ENCODE measurements at regions not wholly inside any gene's neighbourhood (a gene's known extent, or its start where the extent isn't known, plus 50 kb on each side); places are given as distances from the start of the nearest gene placed in this dataset.

- Histone ChIP-seq H3K4ac (ENCODE audit: low read depth in 1 of 2, low read length in 2 of 2) (no peak overlapping the region), H3K9me3 (ENCODE audit: control insufficient read depth, low read length) (no peaks in the 10 kb centered on the region)
- 46% methylated on average over 2 of the region's 2 CpGs for WGBS
Observed at GRCh38 chr2:185318271-185318724, 420.3 kb upstream of the FSIP2 start.

GRCh38 chr2:185335879-185336278 is 402.7 kb upstream of the FSIP2 start:
- Histone ChIP-seq H3K4ac (ENCODE audit: low read depth in 1 of 2, low read length in 2 of 2) (no peak overlapping the region), H4K91ac (ENCODE audit: low read length) (no peak overlapping the region), H3K9me3 (ENCODE audit: control insufficient read depth, low read length) (peaks cover 7% of the 10 kb centered on the region), H3K14ac (ENCODE audit: low read length in 2 of 2) (no peak overlapping the region), H2BK12ac (ENCODE audit: low read length in 2 of 2) (no peak overlapping the region), H3K23ac (ENCODE audit: low read length in 2 of 2) (no peak overlapping the region), H2BK5ac (ENCODE audit: low read depth, low read length, poor library complexity, severe bottlenecking) (no peak overlapping the region), H3K79me1 (replicated peaks; ENCODE audit: low read length, poor library complexity, severe bottlenecking) (no peaks in the 10 kb centered on the region), H2BK15ac (ENCODE audit: low read depth, poor library complexity, severe bottlenecking) (no peak overlapping the region), H3K36me3 (ENCODE audit: control insufficient read depth in 1 of 2, insufficient read depth in 2 of 2, low read depth in 1 of 2, low read length in 2 of 2) (no peaks in the 10 kb centered on the region), H3K4me2 (ENCODE audit: low read length, poor library complexity, severe bottlenecking) (no peak overlapping the region), H2AK5ac (ENCODE audit: low read length, severe bottlenecking) (no peak overlapping the region), H2AFZ (ENCODE audit: low read depth, low read length) (no peak overlapping the region), H3K4me3 (ENCODE audit: insufficient read depth in 1 of 2, low read depth in 1 of 2, low read length in 2 of 2) (no peak overlapping the region), H4K8ac (ENCODE audit: low read length) (no peak overlapping the region), H3K18ac (ENCODE audit: low read depth in 1 of 2, low read length in 2 of 2) (no peak overlapping the region), H2BK120ac (ENCODE audit: low read depth, low read length) (no peak overlapping the region), H3K27me3 (ENCODE audit: control insufficient read depth in 1 of 2, insufficient read depth in 1 of 2, low read length in 2 of 2) (no peaks in the 10 kb centered on the region), H3K9ac (ENCODE audit: low read length) (no peak overlapping the region), H3K4me1 (ENCODE audit: control insufficient read depth, insufficient read depth, low read depth, low read length) (no peaks in the 10 kb centered on the region), H3K27ac (ENCODE audit: low read length, poor library complexity, severe bottlenecking) (no peak overlapping the region)
- DNase-seq: no peak
- no CpG with 5 or more reads among the region's 3 CpGs for WGBS

More at GRCh38 chr2:185318271-185318724, 420.3 kb upstream of the FSIP2 start:
- Histone ChIP-seq H4K8ac (ENCODE audit: low read length) (no peak overlapping the region), H3K27me3 (ENCODE audit: control insufficient read depth in 1 of 2, insufficient read depth in 1 of 2, low read length in 2 of 2) (no peaks in the 10 kb centered on the region), H3K4me3 (ENCODE audit: insufficient read depth in 1 of 2, low read depth in 1 of 2, low read length in 2 of 2) (no peak overlapping the region), H3K23ac (ENCODE audit: low read length in 2 of 2) (no peak overlapping the region), H3K18ac (ENCODE audit: low read depth in 1 of 2, low read length in 2 of 2) (no peak overlapping the region), H3K79me1 (replicated peaks; ENCODE audit: low read length, poor library complexity, severe bottlenecking) (no peaks in the 10 kb centered on the region), H3K9ac (ENCODE audit: low read length) (no peak overlapping the region), H2AK5ac (ENCODE audit: low read length, severe bottlenecking) (no peak overlapping the region), H2BK12ac (ENCODE audit: low read length in 2 of 2) (no peak overlapping the region), H3K27ac (ENCODE audit: low read length, poor library complexity, severe bottlenecking) (no peak overlapping the region), H3K4me2 (ENCODE audit: low read length, poor library complexity, severe bottlenecking) (no peak overlapping the region), H2BK120ac (ENCODE audit: low read depth, low read length) (no peak overlapping the region), H2BK5ac (ENCODE audit: low read depth, low read length, poor library complexity, severe bottlenecking) (no peak overlapping the region), H2AFZ (ENCODE audit: low read depth, low read length) (no peak overlapping the region), H4K91ac (ENCODE audit: low read length) (no peak overlapping the region), H2BK15ac (ENCODE audit: low read depth, poor library complexity, severe bottlenecking) (no peak overlapping the region), H3K14ac (ENCODE audit: low read length in 2 of 2) (no peak overlapping the region), H3K4me1 (ENCODE audit: control insufficient read depth, insufficient read depth, low read depth, low read length) (no peaks in the 10 kb centered on the region), H3K36me3 (ENCODE audit: control insufficient read depth in 1 of 2, insufficient read depth in 2 of 2, low read depth in 1 of 2, low read length in 2 of 2) (no peaks in the 10 kb centered on the region)
- no peak for DNase-seq

DNA sequence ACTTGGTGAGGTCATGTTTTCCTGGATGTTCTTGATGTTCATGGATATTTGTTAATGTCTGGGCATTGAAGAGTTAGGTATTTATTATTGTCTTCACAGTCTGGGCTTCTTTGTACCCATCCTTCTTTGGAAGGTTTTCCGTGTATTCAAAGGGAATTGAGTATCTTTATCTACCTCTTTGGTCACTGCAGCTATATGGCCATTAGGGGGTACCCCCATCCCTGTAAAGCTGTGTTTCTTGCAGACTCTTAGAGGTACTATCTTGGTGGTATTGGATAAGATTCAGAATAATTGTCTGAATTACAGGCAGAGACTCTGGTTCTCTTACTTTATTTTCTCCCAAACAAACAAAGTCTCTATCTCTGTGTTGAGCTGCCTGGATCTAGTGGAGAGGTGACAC is 401.6 kb upstream of the FSIP2 start:
- no peak overlapping the region for H3K4me2 ChIP-seq (ENCODE audit: low read length, poor library complexity, severe bottlenecking)
- H3K27ac ChIP-seq (ENCODE audit: low read length, poor library complexity, severe bottlenecking): no peak overlapping the region
- H2BK5ac ChIP-seq (ENCODE audit: low read depth, low read length, poor library complexity, severe bottlenecking): no peak overlapping the region
- no peak overlapping the region for H3K4me3 ChIP-seq (ENCODE audit: insufficient read depth in 1 of 2, low read depth in 1 of 2, low read length in 2 of 2)
- H2BK12ac ChIP-seq (ENCODE audit: low read length in 2 of 2): no peak overlapping the region
- H4K8ac ChIP-seq (ENCODE audit: low read length): no peak overlapping the region
- no peak overlapping the region for H3K14ac ChIP-seq (ENCODE audit: low read length in 2 of 2)
- no peak overlapping the region for H3K9ac ChIP-seq (ENCODE audit: low read length)
- H4K91ac ChIP-seq (ENCODE audit: low read length): no peak overlapping the region
- H3K4ac ChIP-seq (ENCODE audit: low read depth in 1 of 2, low read length in 2 of 2): no peak overlapping the region
- WGBS: 60% methylated on average over 1 of the region's 1 CpG
- H2BK15ac ChIP-seq (ENCODE audit: low read depth, poor library complexity, severe bottlenecking): no peak overlapping the region
- H2AFZ ChIP-seq (ENCODE audit: low read depth, low read length): no peak overlapping the region
- peaks cover 10% of the 10 kb centered on the region for H3K9me3 ChIP-seq (ENCODE audit: control insufficient read depth, low read length)
- H3K23ac ChIP-seq (ENCODE audit: low read length in 2 of 2): no peak overlapping the region
- no peak overlapping the region for H3K18ac ChIP-seq (ENCODE audit: low read depth in 1 of 2, low read length in 2 of 2)
- no peaks in the 10 kb centered on the region for H3K4me1 ChIP-seq (ENCODE audit: control insufficient read depth, insufficient read depth, low read depth, low read length)
- no peaks in the 10 kb centered on the region for H3K79me1 ChIP-seq (replicated peaks; ENCODE audit: low read length, poor library complexity, severe bottlenecking)
- DNase-seq: no peak
- no peak overlapping the region for H2BK120ac ChIP-seq (ENCODE audit: low read depth, low read length)
- H3K36me3 ChIP-seq (ENCODE audit: control insufficient read depth in 1 of 2, insufficient read depth in 2 of 2, low read depth in 1 of 2, low read length in 2 of 2): no peaks in the 10 kb centered on the region
- H3K27me3 ChIP-seq (ENCODE audit: control insufficient read depth in 1 of 2, insufficient read depth in 1 of 2, low read length in 2 of 2): no peaks in the 10 kb centered on the region
- H2AK5ac ChIP-seq (ENCODE audit: low read length, severe bottlenecking): no peak overlapping the region

- Histone ChIP-seq H3K14ac (ENCODE audit: low read length in 2 of 2) (no peak overlapping the region), H2BK15ac (ENCODE audit: low read depth, poor library complexity, severe bottlenecking) (no peak overlapping the region), H3K9me3 (ENCODE audit: control insufficient read depth, low read length) (peaks cover 10% of the 10 kb centered on the region), H3K23ac (ENCODE audit: low read length in 2 of 2) (no peak overlapping the region), H3K27ac (ENCODE audit: low read length, poor library complexity, severe bottlenecking) (no peak overlapping the region), H3K4me2 (ENCODE audit: low read length, poor library complexity, severe bottlenecking) (no peak overlapping the region), H2AFZ (ENCODE audit: low read depth, low read length) (no peak overlapping the region), H2BK120ac (ENCODE audit: low read depth, low read length) (no peak overlapping the region), H3K27me3 (ENCODE audit: control insufficient read depth in 1 of 2, insufficient read depth in 1 of 2, low read length in 2 of 2) (no peaks in the 10 kb centered on the region), H3K4ac (ENCODE audit: low read depth in 1 of 2, low read length in 2 of 2) (no peak overlapping the region), H2BK12ac (ENCODE audit: low read length in 2 of 2) (no peak overlapping the region), H4K91ac (ENCODE audit: low read length) (no peak overlapping the region), H3K9ac (ENCODE audit: low read length) (no peak overlapping the region), H2AK5ac (ENCODE audit: low read length, severe bottlenecking) (no peak overlapping the region), H3K18ac (ENCODE audit: low read depth in 1 of 2, low read length in 2 of 2) (no peak overlapping the region), H2BK5ac (ENCODE audit: low read depth, low read length, poor library complexity, severe bottlenecking) (no peak overlapping the region), H4K8ac (ENCODE audit: low read length) (no peak overlapping the region), H3K4me1 (ENCODE audit: control insufficient read depth, insufficient read depth, low read depth, low read length) (no peaks in the 10 kb centered on the region), H3K36me3 (ENCODE audit: control insufficient read depth in 1 of 2, insufficient read depth in 2 of 2, low read depth in 1 of 2, low read length in 2 of 2) (no peaks in the 10 kb centered on the region), H3K4me3 (ENCODE audit: insufficient read depth in 1 of 2, low read depth in 1 of 2, low read length in 2 of 2) (no peak overlapping the region), H3K79me1 (replicated peaks; ENCODE audit: low read length, poor library complexity, severe bottlenecking) (no peaks in the 10 kb centered on the region)
- 92% methylated on average over 1 of the region's 2 CpGs for WGBS
- no peak for DNase-seq
Observed at GRCh38 chr2:185338104-185338503, 400.5 kb upstream of the FSIP2 start.
